OCI-LY7 (cell line): ENCODE measurements at regions not wholly inside any gene's neighbourhood (a gene's known extent, or its start where the extent isn't known, plus 50 kb on each side); places are given as distances from the start of the nearest gene placed in this dataset.

Experiments
- BruUV-seq: library from RNA; stranded (reverse); fragments of 400-500 nt; replicated peaks from 2 replicates; lab custom pipeline; 2021; lab: Mats Ljungman, UMichigan
- CTCF ChIA-PET: fragments of 300-600 bp; sonication (Branson Sonifier 250); formaldehyde crosslinking; loops from one replicate; lab custom pipeline; 2022; ENCODE audit warnings: antibody characterized with exemption; ENCODE audit not compliant: unreplicated experiment; lab: Charles Lee
- POLR2A ChIA-PET: fragments of 300-600 bp; sonication (Branson Sonifier 250); formaldehyde crosslinking; loops from one replicate; lab custom pipeline; 2022; ENCODE audit warnings: antibody characterized with exemption; lab: Charles Lee
- DNase-seq: peaks from one replicate; pipeline ENCODE4 v3.0.0-alpha.2; 2015; ENCODE audit warnings: low spot score
- H2AFZ ChIP-seq: fragments of 200-600 bp; sonication (generic), shearing (Covaris generic); 2 replicates; pipeline ENCODE4 v1.6.1; 2014; ENCODE audit warnings: mild to moderate bottlenecking, antibody characterized with exemption, low read length, moderate library complexity
- H3K27ac ChIP-seq: fragments of 200-600 bp; sonication (generic); 2 replicates; pipeline ENCODE4 v1.5.1; 2014; ENCODE audit warnings: mixed run types, low read depth, mild to moderate bottlenecking, moderate library complexity, low read length, inconsistent platforms; ENCODE audit not compliant: poor library complexity, severe bottlenecking
- H3K36me3 ChIP-seq: fragments of 200-600 bp; sonication (generic); 2 replicates; pipeline ENCODE4 v1.6.1; 2014; ENCODE audit warnings: mild to moderate bottlenecking, antibody characterized with exemption, low read length, moderate library complexity, mixed read lengths; ENCODE audit not compliant: insufficient read depth
- H3K4me1 ChIP-seq: fragments of 200-600 bp; sonication (generic); 2 replicates; pipeline ENCODE4 v1.5.1; 2014; ENCODE audit warnings: mild to moderate bottlenecking, low read length; ENCODE audit not compliant: insufficient read depth, poor library complexity, severe bottlenecking
- H3K4me2 ChIP-seq: fragments of 200-600 bp; sonication (generic); 2 replicates; pipeline ENCODE4 v1.6.1; 2014; ENCODE audit warnings: mild to moderate bottlenecking, low read length
- H3K4me3 ChIP-seq: fragments of 200-600 bp; sonication (generic); 2 replicates; pipeline ENCODE4 v1.5.1; 2014; ENCODE audit warnings: mild to moderate bottlenecking, low read depth, low read length; ENCODE audit not compliant: poor library complexity, severe bottlenecking
- H3K79me2 ChIP-seq: fragments of 200-600 bp; sonication (generic); 2 replicates; pipeline ENCODE4 v1.6.1; 2016; ENCODE audit warnings: low read depth, mild to moderate bottlenecking, low read length, moderate library complexity, mixed read lengths; ENCODE audit not compliant: insufficient read depth
- H3K9me2 ChIP-seq: fragments of 200-600 bp; sonication (generic); 2 replicates; pipeline ENCODE4 v1.6.1; 2016; ENCODE audit warnings: mild to moderate bottlenecking, low read length, mixed read lengths; ENCODE audit not compliant: insufficient read depth
- H3K9me3 ChIP-seq: fragments of 200-600 bp; sonication (generic); 2 replicates; pipeline ENCODE4 v1.6.1; 2014; ENCODE audit warnings: mild to moderate bottlenecking, mixed run types, low read length, mixed read lengths
- H4K20me1 ChIP-seq: fragments of 200-600 bp; sonication (generic); 2 replicates; pipeline ENCODE4 v1.6.1; 2014; ENCODE audit warnings: mild to moderate bottlenecking, antibody characterized with exemption, low read length, moderate library complexity, mixed read lengths; ENCODE audit not compliant: insufficient read depth
- CTCF ChIP-seq: fragments of 200-600 bp; sonication (generic); conservative IDR thresholded peaks from 2 replicates; pipeline ENCODE4 v1.5.1; 2014; ENCODE audit warnings: mild to moderate bottlenecking, antibody characterized with exemption, low read length, moderate library complexity, mixed read lengths
- EZH2phosphoT487 ChIP-seq: fragments of 200-600 bp; sonication (generic); IDR thresholded peaks from 2 replicates; pipeline ENCODE4 v1.6.1; 2018; ENCODE audit warnings: low read depth, borderline replicate concordance, mild to moderate bottlenecking, mixed run types, antibody characterized with exemption, low read length, moderate library complexity, mixed read lengths
- intact Hi-C: fragments of 100-400 bp; cut with micrococcal nuclease; formaldehyde crosslinking; loops from one replicate; pipeline ENCODE4 v1.10.0; 2022; ENCODE audit not compliant: unreplicated experiment

DNA sequence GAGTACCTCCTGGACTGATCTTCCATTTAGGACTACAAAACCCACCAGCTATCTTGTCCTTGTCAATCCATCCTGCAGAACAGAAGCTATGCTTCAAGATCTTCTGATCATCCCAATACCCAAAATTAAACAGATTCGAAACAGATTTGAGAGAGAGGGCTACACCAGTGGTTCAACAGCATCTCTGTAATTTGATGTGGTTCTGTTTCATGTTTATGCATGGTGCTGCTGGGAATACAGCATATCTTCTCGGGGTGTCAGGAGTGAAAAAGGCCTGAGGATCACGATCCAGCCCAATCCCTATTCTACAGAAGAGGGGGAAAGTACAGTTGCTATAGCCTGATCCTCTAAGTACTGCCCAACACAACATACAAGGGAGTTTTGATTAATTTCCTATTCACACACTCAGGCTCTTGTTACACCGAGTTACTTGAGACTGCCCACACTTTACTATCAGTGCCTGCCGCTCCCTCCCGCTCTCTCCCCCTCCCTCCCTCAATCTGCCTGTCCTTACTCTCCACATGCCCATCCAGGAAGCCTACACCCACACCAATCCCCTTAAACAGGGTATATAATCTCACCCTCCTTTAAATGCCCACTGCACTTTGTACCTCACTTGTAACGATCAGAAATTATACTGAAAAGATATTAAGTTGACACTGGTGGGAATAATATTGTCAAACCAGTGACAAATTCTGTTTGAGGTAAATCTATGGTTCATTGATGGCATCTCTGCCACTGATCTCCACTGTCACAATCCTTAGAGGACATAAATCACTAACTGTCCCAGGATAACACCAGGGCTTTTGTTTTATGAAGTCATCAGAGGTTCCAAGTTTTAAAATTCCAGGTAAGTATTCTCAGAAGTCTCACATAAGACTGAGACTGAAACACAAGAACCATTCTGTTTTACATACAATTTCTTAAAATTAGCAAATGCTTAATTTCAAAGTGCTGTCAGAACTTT lies 89.3 kb upstream of the PLEKHM1 start:
- DNase-seq: no peak
- H3K4me3 ChIP-seq: no peak overlapping the region
- H3K36me3 ChIP-seq: peaks cover 66% of the 10 kb centered on the region
- intact Hi-C loops: no loop called here
- peaks cover 15% of the 10 kb centered on the region; the same call in 1 of the 2 replicates for H4K20me1 ChIP-seq
- no peak overlapping the region for H3K4me2 ChIP-seq
- no TSS peak for BruUV-seq
- H2AFZ ChIP-seq: no peak overlapping the region
- H3K4me1 ChIP-seq: peaks cover 5% of the 10 kb centered on the region
- H3K79me2 ChIP-seq: peaks cover 95% of the 10 kb centered on the region
- POLR2A ChIA-PET: no interaction called here
- H3K9me3 ChIP-seq: no peaks in the 10 kb centered on the region
- no peak overlapping the region for H3K27ac ChIP-seq
- no peaks in the 10 kb centered on the region for H3K9me2 ChIP-seq
- CTCF ChIA-PET: no interaction called here
- TF ChIP-seq CTCF (no peak), EZH2phosphoT487 (no peak)

DNA sequence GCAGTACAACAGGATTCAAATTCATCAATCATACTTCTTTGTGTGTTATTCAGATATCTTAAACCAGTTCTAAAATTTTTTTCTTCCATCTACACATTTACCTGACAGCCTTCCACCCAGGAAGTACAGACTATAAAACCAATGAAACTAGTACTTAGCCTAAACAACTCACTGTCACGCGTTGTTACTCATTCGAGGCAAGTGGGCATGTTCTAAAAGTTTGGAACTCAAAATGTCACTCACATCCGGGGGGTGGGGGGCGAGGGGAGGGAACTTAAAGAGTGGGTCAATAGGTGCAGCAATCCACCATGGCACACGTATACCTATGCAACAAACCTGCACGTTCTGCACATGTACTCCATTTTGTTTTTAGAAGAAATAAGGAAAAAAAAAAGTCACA lies 90.4 kb upstream of the PLEKHM1 start:
- peaks cover 15% of the 10 kb centered on the region; the same call in 1 of the 2 replicates for H4K20me1 ChIP-seq
- intact Hi-C loops: no loop called here
- H3K36me3 ChIP-seq: peaks cover 55% of the 10 kb centered on the region
- no peaks in the 10 kb centered on the region for H3K9me2 ChIP-seq
- TF ChIP-seq EZH2phosphoT487 (no peak), CTCF (no peak)
- ChIA-PET CTCF (no interaction called here), POLR2A (no interaction called here)
- BruUV-seq: no TSS peak
- DNase-seq: no peak
- no peak overlapping the region for H3K4me3 ChIP-seq
- no peak overlapping the region for H3K4me2 ChIP-seq
- H3K4me1 ChIP-seq: peaks cover 5% of the 10 kb centered on the region
- peaks cover 84% of the 10 kb centered on the region for H3K79me2 ChIP-seq
- no peak overlapping the region for H3K27ac ChIP-seq
- H3K9me3 ChIP-seq: no peaks in the 10 kb centered on the region
- H2AFZ ChIP-seq: no peak overlapping the region

GRCh38 chr17:45581860-45582259 lies 91.3 kb upstream of the PLEKHM1 start:
- no TSS peak for BruUV-seq
- POLR2A ChIA-PET: no interaction called here
- Histone ChIP-seq H3K4me2 (no peak overlapping the region), H3K9me3 (no peaks in the 10 kb centered on the region), H3K36me3 (peaks cover 48% of the 10 kb centered on the region), H3K9me2 (no peaks in the 10 kb centered on the region), H3K4me1 (peaks cover 5% of the 10 kb centered on the region), H4K20me1 (peaks cover 15% of the 10 kb centered on the region; the same call in 1 of the 2 replicates), H2AFZ (no peak overlapping the region), H3K27ac (no peak overlapping the region), H3K79me2 (peaks cover 75% of the 10 kb centered on the region), H3K4me3 (no peak overlapping the region)
- CTCF ChIA-PET: no interaction called here
- intact Hi-C loops: no loop called here
- TF ChIP-seq EZH2phosphoT487 (no peak), CTCF (no peak)
- DNase-seq: no peak
